T-helper 1 cell (primary cell): ENCODE measurements at regions not wholly inside any gene's neighbourhood (a gene's known extent, or its start where the extent isn't known, plus 50 kb on each side); places are given as distances from the start of the nearest gene placed in this dataset.

Experiments
- DNase-seq, 5 donors: peaks; one replicate each; pipeline ENCODE4 v3.0.0-alpha.2; 2012 to 2020

DNA sequence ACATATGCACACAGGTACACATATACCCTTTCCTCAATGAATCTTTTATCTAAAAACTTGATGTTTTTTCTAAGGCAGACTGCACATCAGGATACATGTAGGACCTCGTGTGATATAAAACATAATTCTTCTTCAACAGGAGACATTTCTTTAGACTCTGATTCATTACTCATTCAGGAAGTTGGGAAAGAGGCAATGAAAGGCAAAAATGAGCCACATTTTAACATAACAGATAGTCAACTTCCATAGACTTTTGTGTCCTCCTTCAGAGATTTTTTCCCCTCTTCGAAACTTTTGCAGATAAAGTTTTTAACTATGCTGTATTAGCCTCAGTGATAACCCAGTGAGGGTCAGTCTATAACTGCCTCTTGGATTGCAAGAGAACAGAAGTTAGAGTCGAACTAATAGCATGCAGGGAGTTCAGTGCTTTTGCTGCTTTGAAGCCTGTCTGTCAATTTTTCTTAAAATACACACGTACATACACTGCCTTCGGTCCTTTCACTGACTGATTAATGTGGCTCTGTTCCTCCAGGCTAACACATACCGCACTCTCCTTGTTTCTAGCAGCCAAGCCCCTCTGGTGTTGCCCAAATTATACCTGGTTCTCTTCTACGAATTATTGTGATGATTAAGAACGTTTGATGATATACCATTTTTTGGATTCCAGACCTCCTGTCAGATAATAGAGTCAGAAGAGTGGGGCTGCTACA, 562.5 kb upstream of the MAP3K7 start:
- DNase-seq: no peak

DNA sequence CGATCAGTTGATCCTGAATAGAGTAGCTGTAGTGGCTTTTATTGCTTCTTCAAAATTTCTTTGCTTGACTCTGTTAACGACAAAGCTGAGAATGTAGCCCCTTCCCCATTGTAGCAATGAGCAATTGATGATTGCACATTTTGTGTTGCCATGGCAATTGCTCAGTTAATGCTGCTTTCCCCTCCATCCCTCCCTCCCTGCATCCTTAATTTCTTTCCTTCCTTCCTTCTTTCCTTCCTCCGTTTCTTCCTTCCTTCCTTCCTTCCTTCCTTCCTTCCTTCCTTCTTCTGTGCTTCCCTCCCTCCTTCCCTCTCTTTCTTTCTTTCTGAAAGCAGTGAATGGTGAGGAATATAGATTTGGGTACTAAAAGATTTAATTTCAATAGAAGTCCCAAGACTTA, 557.3 kb upstream of the MAP3K7 start:
- no peak for DNase-seq

GRCh38 chr6:91142154-91142553, 555.3 kb upstream of the MAP3K7 start:
- no peak for DNase-seq

DNA sequence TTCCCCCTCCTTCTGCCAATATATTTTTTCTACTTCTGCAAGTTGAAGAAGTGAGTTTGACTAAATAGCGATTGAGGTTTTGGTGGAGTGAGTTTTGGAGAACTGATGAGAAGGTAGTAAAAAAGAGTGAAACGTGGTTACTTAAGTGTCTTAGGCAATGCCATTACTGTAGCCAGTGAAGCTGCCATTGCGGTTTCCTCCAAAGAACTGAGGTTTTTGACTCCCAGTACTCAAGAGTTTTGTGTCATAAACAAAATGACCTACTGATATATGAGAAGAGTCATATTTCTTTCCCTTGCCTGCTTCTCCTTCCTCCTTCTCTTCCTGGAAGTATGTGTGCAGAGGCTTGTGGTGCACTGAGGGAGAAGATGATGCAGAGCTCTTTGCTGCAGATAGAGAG, 554.5 kb upstream of the MAP3K7 start:
- no peak for DNase-seq

DNA sequence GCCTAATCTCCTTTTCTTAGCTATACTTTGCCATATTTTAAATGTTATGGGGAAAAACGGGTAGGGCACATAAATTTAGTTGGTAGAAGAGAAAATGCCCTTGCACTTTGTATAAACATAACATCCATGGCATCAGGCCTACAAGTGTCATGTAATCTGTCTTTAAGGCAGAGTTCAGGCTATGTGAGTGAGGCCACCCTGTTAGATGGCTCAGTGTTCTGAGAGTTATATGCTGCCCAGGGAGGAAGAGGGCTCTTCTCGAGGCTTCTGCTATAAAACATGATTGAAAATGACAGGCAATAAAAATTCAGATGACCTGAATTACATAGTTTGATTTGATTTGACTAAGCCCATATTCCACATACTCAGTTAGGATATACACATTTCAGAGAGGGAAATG, 553.6 kb upstream of the MAP3K7 start:
- DNase-seq: no peak

DNA sequence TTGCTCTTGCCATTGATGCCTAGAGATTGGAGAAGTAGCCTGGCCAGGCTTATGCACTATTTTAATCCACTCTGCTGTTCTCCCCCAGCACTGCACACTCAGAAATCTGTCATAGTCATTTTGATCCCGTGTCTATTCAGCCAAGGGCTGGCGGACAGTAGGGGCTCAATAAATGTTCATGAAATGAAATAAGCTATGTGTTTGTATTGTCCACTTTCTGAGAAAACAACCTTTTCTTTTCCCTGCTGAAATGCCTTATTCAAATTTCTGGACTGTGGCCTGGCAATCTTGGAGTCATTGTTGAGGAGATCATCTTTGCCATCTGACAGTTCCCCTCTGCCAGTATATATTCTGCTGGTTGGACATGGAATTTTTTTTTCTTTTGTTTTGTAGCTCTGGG, 550.4 kb upstream of the MAP3K7 start:
- no peak for DNase-seq

DNA sequence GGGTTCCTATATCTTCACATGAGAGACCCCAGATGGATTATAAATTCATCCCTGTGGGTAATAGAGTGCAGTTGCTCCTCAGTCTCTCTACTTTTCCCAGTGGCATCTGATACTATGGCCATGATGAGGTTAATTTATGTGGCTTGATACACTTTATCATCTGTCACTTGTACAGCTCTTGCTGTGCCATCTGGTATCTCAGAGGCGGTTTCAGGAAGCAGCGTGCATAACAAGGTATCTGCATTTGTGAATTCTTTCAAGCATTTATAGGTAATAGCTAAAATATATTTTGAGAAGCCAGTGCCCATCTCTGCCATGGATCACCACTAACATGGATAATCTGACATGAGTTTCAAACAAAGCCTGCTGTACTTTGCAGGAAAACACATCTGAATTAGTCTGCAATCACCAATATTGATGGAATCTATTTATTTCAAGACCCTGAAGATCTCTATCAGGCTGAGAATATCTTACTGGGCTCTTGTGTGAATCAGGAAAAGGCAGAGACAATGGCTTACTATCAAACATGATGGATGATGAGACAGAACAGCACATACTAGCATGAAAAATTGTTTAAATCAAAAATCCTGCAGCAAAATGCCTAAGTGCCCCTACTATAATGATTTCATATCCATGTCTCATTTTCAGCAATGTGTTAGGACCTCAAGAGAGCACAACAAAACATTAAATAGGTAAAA, 548.7 kb upstream of the MAP3K7 start:
- no peak for DNase-seq

- no peak for DNase-seq
These were observed 545.6 kb upstream of the MAP3K7 start for GRCh38 chr6:91132461-91132860.

DNA sequence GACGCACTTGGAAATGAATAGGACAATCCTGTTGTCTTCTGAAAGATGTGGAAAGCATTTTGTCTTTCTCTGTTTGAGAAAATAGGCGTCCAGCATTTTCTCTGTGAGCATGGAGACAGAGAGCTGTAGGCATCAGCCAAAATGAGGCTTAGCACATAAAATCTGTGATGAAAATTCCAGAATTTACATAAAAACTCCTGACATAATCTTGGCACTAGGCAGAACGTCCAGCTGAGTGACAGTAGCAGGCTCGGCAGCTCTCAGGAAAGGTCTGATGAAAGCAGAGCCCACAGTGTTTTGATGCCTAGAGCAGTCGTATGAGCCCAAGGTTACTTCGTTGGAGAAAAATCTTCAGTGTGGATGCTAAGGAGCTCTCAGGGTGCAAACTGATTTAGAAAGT, 543.3 kb upstream of the MAP3K7 start:
- no peak for DNase-seq

DNA sequence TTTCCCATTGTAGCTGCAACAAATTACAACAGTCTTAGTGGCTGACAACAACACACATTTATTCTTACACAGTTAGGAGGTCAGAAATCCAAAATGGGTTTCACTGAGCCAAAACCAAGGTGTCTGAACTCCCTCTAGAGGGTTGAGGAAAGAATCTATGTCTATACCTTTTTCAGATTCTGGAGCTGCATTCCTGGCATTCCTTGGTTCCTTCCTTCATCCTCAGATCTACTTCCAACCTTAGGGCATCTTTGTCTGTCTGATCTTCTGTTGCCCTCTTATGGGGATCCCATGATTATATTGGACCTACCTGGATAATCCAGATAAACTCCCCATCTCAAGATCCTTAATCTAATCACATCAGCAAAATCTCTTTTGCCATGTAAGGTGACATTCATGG, 540.9 kb upstream of the MAP3K7 start:
- no peak for DNase-seq

GRCh38 chr6:91126876-91127275, 540.0 kb upstream of the MAP3K7 start:
- DNase-seq: no peak

DNA sequence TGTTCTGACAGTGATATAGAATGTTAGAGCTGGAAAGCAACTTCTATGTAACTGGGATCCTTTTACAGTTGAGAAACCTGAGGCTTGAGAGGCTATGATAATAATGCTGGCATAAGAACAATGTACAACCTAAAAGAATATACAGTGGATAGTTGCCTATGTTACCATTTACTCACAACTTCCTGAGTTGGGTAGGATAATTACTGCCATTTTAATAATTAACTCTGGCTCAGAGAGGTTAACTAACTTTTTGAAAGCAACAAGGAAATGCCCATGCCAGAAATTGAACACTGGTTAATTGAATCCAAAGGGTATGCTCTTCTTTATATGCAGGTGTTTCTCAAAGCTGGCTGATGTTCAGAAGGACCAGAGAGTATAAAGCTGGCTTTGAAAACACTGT, 530.7 kb upstream of the MAP3K7 start:
- no peak for DNase-seq

GRCh38 chr6:91114123-91114708, 527.3 kb upstream of the MAP3K7 start:
- DNase-seq: no peak

DNA sequence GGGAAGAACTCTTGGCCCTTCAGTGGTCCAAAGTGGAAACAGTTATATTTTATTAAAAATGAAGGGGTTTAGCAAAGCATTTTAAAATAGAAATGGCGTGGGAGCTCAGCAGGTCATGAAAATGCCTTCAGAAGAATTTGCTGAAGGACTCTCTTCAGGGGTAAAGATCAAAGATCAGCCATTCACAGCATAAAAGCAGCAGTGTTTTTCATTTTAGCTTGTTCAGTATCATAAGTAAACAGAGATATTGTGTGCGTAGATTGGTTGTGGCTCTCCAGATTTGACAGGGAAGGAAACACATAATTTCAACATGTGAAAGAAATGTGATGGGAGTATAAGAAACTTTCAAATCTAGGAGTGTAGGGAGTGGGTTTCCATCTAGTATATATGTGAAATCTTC, 519.2 kb upstream of the MAP3K7 start:
- DNase-seq: no peak

DNA sequence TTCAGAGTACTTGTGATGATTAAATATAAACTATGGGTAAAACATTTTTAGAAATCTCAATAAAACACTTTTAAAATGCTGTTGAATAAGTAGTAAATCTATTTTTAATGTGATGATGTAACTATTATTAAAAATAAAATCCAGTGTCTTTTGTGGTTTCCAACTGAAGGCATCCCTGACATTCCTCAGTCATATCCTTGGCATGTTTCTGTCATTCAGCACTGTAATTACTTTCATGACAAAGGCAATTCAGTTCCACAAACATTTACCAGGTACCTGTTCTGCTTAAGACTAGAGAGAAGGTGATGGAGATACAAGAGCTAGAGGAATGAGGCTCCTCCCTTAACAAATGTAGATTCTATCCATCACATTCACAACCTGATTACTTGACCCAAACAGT, 518.7 kb upstream of the MAP3K7 start:
- no peak for DNase-seq

DNA sequence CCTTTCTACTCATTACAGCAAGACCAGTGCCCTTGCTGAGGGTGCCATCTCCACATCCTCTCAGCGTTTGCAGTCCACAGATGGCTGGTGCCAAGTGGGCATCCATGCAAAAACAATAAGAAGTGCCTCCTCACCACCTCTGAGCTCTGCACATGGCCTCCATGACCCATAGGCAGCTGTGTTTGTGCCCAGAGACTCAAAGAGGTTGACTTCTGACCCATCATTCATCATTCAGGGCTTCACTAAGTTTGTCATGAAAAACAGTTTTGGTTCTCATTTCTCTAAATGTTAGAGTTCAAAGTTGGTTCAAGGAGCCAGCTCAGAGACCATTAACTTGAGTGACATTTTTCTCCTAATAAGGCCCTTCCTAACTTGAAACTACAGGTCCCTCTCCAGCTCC, 512.6 kb upstream of the MAP3K7 start:
- DNase-seq: no peak

- DNase-seq: no peak
These were observed 511.1 kb upstream of the MAP3K7 start for GRCh38 chr6:91098006-91098405.

DNA sequence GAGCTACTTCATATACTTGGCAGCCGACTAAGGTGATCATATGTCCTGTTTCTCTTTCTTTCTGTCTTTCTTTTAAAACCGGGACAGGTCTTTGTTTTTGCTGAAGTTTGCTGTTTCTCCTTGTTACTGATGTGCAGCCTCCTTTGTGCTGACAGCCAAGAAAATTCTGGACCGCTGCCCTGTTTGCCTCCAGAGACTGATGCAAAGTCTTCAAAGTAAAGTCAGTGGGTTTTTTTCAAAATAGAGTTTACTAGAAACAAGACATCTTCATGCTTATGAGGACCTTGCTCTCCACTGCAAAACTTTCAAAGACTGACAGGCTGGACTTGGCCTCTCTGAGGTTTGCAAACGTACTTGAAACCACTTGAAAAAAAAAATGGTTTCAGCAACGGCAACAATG, 510.5 kb upstream of the MAP3K7 start:
- no peak for DNase-seq

DNA sequence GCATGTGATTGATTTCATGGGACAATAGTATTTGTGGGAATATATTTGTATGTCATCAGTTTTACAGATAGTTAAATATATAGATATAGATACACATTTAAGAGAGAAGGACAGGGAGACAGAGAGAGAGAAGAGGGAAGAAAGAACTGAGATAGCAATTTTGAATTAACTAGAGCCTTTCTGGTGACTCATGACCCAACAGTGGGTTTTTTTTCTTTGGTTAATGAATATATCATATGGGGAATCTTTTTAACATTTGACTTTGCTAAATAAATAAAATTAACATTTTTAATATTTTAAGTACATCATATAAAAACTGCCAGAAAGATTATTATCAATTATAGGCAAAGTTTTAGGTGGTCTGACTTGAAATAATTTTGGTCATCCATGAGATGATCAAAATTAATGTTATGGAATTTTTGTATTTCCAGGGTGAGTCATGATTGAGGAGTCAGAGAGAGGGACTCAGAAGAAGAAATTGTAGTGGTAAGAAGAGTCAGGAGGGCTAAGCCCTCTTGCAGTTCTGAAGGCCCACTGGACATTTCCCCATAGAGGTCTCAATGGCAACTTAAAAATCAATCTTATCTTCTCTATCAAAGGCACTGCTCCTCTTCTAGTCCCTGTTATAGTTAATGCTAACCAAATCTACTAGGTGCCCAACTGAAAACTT, 508.1 kb upstream of the MAP3K7 start:
- DNase-seq: no peak

- no peak for DNase-seq
These were observed 507.5 kb upstream of the MAP3K7 start for GRCh38 chr6:91094341-91094740.

GRCh38 chr6:91088976-91089375, 502.1 kb upstream of the MAP3K7 start:
- DNase-seq: no peak

DNA sequence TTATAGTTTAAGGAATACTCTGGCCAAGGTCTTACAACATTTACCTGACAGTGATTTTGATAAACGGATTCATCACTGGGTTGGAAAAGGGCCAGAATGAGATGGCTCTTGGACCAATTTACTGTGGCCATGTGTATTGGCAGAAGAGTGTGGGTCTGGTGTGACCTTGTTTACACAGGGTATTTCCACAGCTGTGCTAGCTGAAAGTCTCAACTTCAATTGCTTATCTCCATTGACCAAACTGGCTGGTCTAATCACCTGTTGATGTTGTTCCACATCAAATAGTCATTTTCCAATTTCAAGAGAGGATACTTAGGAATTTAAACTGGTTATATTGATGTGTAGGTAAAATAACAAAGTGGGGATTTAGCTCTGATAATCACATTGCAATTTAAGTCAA, 501.6 kb upstream of the MAP3K7 start:
- no peak for DNase-seq

DNA sequence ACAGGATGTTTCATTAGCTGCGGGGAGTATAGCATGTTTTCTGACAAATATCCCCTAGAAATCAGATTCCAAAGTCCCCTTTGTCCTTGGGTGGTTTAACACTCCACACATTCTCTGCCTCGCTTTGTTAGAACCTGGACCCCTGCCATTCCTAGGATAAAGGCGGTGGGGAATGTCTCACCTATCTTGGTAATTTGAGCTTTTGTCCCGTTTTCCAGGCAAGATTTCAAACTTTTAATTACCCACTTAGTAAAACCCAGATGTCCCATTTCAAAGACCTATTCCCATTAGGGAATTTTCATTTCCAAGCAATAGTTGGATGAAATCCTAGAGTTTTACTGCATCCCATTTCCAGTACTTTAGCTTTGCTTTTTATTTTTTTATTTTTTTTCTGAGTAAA, 501.0 kb upstream of the MAP3K7 start:
- no peak for DNase-seq

GRCh38 chr6:91083211-91083610, 496.3 kb upstream of the MAP3K7 start:
- DNase-seq: no peak
